Activated gamma-delta T cell treated with Interleukin-2 at 50 U/mL for 16 hours (primary cell): ENCODE measurements at regions not wholly inside any gene's neighbourhood (a gene's known extent, or its start where the extent isn't known, plus 50 kb on each side); places are given as distances from the start of the nearest gene placed in this dataset.
"Not testable (repeated sequence)": the region's sequence is repeated elsewhere in the genome, so short reads cannot be mapped to it uniquely, and the experiment has no call there.

Source experiments
- DNase-seq: peaks from one replicate; pipeline ENCODE4 v3.0.0-alpha.2; 2020

DNA sequence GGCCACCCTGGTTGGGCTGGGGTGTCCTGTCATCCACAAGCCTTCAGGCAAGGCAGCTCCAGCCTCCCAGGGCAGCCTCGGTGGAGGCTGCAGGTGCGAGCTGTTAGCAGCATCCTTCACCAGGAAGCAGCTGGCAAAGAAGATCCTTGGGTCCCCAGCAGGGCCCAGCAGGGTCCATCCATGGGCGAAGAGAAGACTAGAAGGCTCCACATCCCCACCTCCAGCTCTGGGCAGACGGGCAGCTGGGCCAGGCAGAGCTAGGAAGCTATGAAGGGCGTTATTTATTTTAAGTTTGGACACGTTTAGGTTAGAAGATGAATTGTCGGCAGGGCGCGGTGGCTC, 348.5 kb downstream of the TCERG1L start:
- DNase-seq = no peak

DNA sequence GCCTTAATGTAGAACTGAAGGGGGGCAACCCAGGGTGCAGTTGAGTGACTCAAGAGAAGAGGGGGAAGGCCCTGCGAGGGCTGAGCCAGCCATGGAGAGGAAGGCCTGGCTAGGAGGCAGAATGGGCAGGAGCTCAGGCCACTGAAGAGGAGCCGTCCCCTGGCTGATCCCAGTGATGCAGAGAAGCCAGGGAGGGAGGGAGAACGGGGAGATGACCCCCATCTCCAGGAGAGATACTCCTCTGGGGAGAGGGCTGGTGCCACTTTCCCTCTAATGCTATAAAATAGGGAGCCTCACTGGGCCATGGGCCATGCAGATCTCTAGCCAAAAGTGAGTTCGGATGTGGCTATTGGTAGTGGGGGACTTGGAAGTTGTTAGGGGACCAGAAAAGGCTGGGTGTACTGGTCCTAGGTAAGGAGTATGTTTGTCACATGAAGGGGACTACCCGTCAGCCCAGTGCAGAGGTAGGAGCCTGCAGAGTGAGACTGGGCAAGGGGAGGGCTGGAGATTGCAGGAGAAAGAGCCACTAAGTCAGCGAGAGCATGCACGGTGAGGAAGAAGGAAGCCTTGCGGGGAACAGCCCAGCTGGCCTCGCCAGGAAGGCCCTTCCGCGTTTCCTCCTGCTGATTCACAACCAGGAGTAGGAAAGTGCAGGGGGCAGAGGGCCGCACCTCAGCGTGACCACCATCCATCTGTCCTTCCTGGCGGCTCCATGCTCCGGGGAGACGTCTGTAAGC, 347.6 kb downstream of the TCERG1L start:
- DNase-seq = no peak

DNA sequence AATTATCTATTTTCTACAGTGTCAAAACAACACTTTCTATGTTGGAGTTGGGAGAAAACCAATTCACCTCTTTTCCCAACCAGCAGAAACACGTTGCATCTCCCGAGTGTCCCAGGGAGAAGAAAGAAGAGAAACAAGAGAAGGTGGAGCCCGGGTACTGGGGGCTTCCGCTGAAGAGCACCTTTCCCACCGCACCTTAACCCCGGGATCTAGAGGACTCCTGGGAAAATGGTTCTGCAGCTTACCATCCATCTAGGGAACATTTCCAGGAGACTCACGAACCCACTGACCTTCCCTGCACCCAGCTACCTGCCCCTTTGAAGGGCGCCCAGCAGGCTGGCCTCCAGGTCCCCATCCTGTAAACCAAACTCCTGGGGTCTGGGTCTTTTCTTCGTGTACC, 346.8 kb downstream of the TCERG1L start:
- DNase-seq = no peak

DNA sequence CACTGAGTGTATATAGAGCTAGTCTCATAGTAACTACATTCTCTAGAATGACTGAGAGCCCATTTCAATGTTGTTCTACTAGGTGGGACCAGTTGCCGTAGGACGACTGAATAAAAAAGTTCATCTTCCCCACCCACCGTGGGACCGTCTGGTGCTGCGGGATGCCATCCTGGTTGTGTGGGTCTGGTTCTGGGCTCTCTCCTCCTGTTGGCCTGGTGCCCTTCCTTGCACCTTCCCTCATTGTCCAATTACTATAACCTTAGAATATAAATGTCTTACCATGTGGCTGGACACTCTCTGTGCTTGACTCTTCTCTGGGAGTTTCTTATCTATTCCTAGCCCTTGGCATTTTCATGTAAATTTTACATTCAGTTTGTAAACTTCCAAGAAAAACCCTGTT, 344.4 kb downstream of the TCERG1L start:
- no peak for DNase-seq

- DNase-seq = no peak
Measured at GRCh38 chr10:130967784-130968183, 343.7 kb downstream of the TCERG1L start.

DNA sequence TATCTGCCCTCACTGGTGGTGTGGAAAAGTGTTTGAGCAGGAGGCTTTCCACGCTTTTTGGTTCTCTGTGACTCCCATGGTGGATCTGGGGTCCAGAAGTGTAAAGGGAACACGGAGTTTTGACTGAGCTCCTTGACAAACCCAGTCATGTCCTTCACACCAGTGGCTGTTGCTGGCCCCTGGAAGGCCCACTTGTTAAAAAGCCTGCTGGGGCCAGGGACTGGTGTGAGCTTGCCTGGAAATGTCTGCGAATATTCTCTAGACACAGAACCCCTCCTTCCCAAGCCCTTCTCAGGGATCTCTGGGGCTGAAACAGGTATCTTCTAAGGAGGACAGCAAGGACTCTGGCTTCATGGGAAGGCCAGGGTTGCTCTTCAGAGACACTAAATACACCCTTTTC, 343.0 kb downstream of the TCERG1L start:
- DNase-seq = no peak

DNA sequence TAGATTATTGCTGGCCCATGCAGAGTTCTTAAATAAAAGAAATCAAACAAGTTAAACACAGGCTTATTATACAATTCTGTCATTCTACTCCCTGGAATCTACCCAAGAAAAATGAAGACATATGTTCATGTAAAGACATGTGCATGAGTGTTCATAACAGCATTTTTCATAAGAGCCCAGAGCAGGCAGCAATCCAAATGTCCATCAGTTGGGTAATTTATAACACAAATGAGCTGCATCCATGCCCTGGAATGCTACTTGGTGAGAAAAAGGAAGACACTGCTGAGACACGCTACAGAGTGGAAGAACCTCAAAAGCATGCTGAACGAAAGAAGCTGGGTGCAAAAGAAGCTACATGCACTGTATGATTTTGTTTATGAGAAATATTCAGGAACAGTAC, 342.6 kb downstream of the TCERG1L start:
- no peak for DNase-seq

DNA sequence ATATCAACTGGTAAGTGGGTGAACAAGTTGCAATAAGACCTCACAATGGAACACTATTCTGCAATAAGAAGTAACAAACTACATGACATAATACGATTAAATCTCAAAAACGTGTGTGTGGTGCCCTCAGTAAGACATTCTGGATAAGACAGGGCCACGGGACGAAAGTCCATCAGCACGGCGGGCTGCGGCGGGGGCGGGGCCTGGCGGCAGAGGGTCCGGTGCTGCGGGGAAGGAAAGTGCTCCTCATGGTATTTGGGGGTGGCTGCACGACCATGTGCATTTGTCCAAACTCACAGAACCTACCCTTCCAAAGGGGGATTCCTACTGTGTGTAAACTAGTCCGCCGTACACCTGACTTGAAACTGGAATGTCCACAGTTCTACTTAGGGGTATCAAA, 341.8 kb downstream of the TCERG1L start:
- DNase-seq = no peak

- DNase-seq = no peak
Measured at GRCh38 chr10:130970341-130971122, 341.0 kb downstream of the TCERG1L start.

GRCh38 chr10:130971123-130971435, 340.4 kb downstream of the TCERG1L start:
- no peak for DNase-seq

GRCh38 chr10:130973127-130973839, 338.2 kb downstream of the TCERG1L start:
- DNase-seq = no peak

DNA sequence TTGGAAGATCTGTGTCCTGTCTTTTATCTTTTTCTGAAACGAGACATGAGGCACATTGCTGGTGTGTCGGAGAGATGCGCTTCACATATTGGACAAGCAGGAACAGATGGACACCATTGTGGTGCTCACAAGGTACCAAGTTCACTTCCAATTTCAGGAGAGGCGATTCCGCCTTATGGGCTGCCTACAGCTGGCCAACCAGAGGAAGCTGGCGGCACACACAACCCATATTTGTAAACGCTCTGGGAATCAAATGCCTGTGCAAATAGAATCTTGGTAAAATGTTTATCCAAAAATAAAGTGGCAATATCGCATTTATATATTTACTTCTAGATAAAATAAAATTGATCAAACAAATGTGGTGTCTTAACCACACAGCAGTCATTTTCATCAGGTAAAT, 337.4 kb downstream of the TCERG1L start:
- DNase-seq = no peak

DNA sequence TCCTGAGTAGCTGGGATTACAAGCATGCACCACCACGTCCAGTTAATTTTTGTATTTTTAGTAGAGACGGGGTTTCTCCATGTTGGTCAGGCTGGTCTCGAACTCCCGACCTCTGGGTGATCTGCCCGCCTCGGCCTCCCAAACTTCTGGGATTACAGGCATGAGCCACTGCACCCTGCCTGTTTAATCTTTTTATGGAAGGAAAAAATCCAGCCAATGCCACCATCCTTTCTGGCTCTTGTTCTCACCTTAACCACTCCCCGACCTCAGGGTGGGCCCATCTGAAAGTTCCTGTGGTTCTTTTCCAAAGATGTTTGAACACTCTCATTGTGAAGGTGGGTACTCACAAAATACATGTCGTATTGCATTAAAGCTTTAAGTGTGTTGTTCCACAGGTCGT, 336.2 kb downstream of the TCERG1L start:
- DNase-seq = not testable (repeated sequence)

DNA sequence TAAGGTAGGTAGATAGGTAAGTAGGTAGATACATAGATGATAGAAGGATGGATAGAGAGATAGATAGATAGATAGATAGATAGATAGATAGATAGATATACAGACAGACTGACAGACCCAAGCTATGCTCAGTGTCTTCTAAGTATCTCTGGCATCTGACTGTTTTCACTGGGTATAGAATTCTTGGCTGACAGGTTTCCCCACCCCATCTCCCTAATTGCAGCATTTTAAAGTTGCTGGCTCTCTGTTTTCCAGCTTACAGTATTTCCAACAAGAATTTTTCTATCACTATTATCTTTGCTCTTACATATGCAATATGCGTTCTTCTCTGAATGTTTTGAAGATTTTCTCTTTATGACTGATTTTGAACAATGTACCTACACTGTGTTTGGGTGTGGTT, 328.7 kb downstream of the TCERG1L start:
- DNase-seq = no peak

- no peak for DNase-seq
Measured at GRCh38 chr10:130983749-130984148, 327.8 kb downstream of the TCERG1L start.

- no peak for DNase-seq
Measured at GRCh38 chr10:130984686-130985085, 326.8 kb downstream of the TCERG1L start.

DNA sequence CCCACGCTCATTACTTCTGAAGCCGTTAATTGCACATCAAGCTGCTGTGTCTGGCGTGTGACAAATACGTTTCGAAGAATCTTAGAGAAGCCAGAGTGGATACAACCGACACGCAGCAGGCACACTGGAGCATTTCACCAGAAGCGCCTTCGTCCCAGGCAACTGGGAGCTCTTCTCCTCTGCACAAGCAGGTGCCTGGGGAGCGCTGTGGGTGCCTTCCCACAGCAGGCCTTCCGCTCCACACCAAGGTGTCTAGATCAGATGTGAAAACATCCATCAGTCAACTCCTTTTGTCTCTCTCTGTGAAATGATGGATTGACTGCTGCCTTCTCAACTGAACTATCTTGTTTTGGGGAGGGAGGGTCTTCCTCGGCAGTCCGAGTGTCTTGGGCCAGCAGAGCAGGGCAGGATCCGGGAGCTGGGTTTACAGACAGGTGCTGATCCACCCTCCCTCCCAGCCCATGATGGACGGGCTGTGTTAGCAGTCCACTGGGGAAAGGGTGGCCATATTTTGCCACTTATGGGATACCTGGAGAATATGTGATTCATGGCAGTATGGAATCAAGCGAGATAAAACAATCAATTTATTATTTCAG, 326.3 kb downstream of the TCERG1L start:
- DNase-seq = no peak

DNA sequence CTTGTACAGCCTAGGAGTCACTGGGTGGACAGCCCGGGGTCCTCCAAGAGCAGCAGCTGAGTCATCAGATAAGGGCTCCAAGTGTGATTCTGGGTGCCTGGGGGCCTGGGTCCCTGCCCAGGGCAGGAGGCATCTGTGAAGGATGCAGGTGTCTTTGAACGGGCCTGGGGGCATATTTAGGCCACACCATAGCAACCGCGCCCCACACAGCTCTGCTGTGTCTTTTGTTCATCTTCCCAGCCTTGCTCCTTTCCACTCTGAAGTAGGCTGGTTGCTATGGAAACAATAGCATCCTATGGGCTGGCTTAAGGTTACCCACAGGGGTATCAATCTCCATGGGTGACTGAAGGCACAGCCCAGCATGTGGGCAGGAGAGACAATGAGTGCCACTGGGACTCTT, 324.7 kb downstream of the TCERG1L start:
- DNase-seq = no peak

DNA sequence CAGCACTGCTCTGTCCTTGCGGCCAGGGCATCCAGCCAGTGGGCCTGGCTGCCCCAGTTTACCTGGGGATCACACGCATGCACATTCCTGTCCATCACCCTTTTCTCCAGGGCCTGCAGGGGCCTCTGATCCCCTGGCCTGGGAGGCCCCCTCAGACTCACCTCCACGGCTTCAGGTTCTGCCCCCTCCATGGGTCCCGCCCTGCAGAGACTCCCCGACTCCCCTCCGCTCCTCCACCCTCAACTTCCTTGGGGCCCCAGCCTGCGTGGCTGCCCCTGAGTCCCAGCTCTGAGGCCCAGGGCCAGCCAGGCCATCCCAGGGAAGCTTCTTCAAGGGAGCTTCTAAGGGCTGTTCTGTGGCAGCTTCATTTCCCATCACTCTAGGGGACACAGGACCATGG, 324.1 kb downstream of the TCERG1L start:
- DNase-seq = no peak

DNA sequence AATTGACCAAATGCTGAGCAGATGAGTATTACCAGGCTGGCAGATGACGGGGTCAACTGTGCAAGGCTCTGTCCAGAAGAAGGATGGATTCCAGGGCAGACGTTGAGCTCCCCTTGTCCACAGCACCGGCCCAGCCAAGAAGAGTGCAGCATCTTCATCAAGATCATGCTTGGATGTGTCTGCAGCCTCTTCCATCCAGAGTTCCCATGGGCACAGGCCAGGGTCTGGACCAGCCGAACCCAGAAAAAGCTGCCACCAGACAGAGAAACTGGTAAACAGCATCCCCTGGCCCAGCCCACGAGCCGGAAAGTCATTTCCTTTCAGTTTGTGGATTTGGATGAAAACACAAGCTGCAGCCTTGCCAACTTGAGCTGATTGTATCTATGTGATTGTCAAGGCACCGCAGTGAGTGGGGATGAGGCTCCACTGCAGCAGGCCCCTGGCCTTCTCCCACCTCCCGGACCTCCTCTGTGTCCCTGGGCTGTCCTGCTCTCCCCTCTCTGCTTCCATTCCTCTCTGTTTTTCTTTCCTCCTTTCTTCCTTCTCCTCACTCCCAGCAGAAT, 321.8 kb downstream of the TCERG1L start:
- no peak for DNase-seq

DNA sequence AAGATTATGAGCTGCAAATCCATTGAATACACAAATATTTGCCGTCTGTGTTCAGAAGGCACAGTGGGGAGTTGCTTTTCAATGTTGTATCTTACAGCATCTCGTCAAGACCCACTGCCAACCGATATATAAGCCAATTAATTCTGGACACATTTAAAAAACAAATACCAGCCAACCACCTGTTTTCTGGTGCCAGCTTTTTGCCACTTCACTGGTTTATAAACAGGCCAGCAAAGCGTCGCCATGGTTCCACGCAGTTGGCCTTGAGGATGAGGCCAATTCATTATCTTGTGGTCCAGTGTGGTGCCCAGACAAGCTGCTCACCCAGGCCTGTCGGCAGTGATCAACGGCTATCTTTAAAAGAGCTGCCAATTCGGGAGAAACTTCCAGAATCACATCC, 321.0 kb downstream of the TCERG1L start:
- no peak for DNase-seq

- DNase-seq = no peak
Measured at GRCh38 chr10:130992802-130993523, 318.6 kb downstream of the TCERG1L start.

DNA sequence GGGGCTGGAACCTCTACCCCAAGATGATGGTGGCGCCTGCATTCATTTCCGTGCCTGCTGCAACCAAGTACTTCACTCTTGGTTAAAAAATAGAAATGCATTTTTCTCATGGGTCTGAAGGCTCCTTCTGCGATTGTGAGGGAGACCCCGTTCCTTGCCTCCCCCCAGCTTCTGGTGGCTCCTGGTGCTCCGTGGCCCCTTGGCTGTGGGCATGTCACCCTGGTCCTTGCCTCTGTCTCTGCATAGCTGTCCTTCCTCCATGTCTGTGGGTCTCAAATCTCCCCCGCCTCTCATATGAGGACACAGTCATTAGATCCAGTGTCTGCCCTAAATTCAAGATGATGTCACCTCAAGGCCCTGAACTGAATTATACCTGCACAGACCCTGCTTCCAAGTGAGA, 317.9 kb downstream of the TCERG1L start:
- no peak for DNase-seq
